CD14-positive monocyte (primary cell): ENCODE measurements at regions not wholly inside any gene's neighbourhood (a gene's known extent, or its start where the extent isn't known, plus 50 kb on each side); places are given as distances from the start of the nearest gene placed in this dataset.
"Not testable (repeated sequence)": the region's sequence is repeated elsewhere in the genome, so short reads cannot be mapped to it uniquely, and the experiment has no call there.

Experiments used
- DNase-seq, 3 donors: peaks; one replicate each; pipeline ENCODE4 v3.0.0-alpha.2; 2011 to 2022
- H2AFZ ChIP-seq: 2 replicates; pipeline ENCODE4 v1.6.0; 2012; ENCODE audit warnings: mild to moderate bottlenecking, low read depth, low read length, inconsistent platforms; ENCODE audit not compliant: insufficient read depth, poor library complexity, severe bottlenecking
- H3K27ac ChIP-seq, 2 donors: 1 replicate in 1 of 2; 2 replicates in 1 of 2; pipeline ENCODE4 v1.5.1; 2012 to 2013; ENCODE audit warnings: low read length in 2 of 2, control low read depth in 1 of 2, inconsistent platforms in 1 of 2, low read depth in 1 of 2, mild to moderate bottlenecking in 1 of 2
- H3K27me3 ChIP-seq, 2 donors: one replicate each; pipeline versions ENCODE4 v1.6.0 to v1.6.1; 2011 to 2013; ENCODE audit warnings: low read length in 2 of 2; ENCODE audit not compliant: control insufficient read depth in 2 of 2, insufficient read depth in 2 of 2
- H3K36me3 ChIP-seq, 2 donors: replicated peaks in 1 of 2; 1 replicate in 1 of 2; 2 replicates in 1 of 2; pipeline versions ENCODE4 v1.5.1 to v1.6.1; 2012 to 2013; ENCODE audit warnings: low read length in 2 of 2, control low read depth in 1 of 2, inconsistent platforms in 1 of 2, mild to moderate bottlenecking in 1 of 2; ENCODE audit not compliant: insufficient read depth in 2 of 2, control insufficient read depth in 1 of 2
- H3K4me1 ChIP-seq, 2 donors: 1 replicate in 1 of 2; 2 replicates in 1 of 2; pipeline versions ENCODE4 v1.5.1 to v1.6.1; 2012 to 2013; ENCODE audit warnings: low read length in 2 of 2, control low read depth in 1 of 2, inconsistent platforms in 1 of 2, mild to moderate bottlenecking in 1 of 2, moderate library complexity in 1 of 2; ENCODE audit not compliant: insufficient read depth in 2 of 2, control insufficient read depth in 1 of 2
- H3K4me2 ChIP-seq: replicated peaks from 2 replicates; pipeline ENCODE3; 2012; ENCODE audit warnings: low read length, moderate library complexity, mild to moderate bottlenecking; ENCODE audit not compliant: poor library complexity, severe bottlenecking; ENCODE audit errors: extremely low read depth
- H3K4me3 ChIP-seq, 3 experiments: fragments of 200-600 bp in 1 of 3; sonication (generic) in 1 of 3; replicated peaks in 1 of 3; 1 replicate in 2 of 3; 2 replicates in 1 of 3; pipeline ENCODE4 v1.5.1; 2011 to 2013; ENCODE audit warnings: low read length in 3 of 3, mild to moderate bottlenecking in 3 of 3, control low read depth in 2 of 3, low read depth in 2 of 3, inconsistent platforms in 1 of 3, moderate library complexity in 1 of 3
- H3K79me2 ChIP-seq: 2 replicates; pipeline ENCODE4 v1.6.0; 2012; ENCODE audit warnings: mild to moderate bottlenecking, control low read depth, inconsistent platforms, low read length, moderate library complexity; ENCODE audit not compliant: insufficient read depth
- H3K9ac ChIP-seq: 2 replicates; pipeline ENCODE4 v1.6.0; 2017; ENCODE audit warnings: low read length, mild to moderate bottlenecking; ENCODE audit not compliant: insufficient read depth, poor library complexity, severe bottlenecking
- H3K9me3 ChIP-seq, 2 donors: replicated peaks in 1 of 2; 1 replicate in 1 of 2; 2 replicates in 1 of 2; pipeline versions ENCODE4 v1.5.1 to v1.6.1; 2012 to 2013; ENCODE audit warnings: low read length in 2 of 2, control low read depth in 1 of 2; ENCODE audit not compliant: control insufficient read depth in 1 of 2, insufficient read depth in 1 of 2
- H4K20me1 ChIP-seq: 2 replicates; pipeline ENCODE4 v1.6.0; 2012; ENCODE audit warnings: mild to moderate bottlenecking, low read length, control low read depth, moderate library complexity; ENCODE audit not compliant: insufficient read depth
- H3K27ac Mint-ChIP-seq, 7 donors: one replicate each; pipeline ENCODE4 v1.8.0; 2020; ENCODE audit warnings: mild to moderate bottlenecking in 7 of 7, mixed read lengths in 7 of 7, moderate library complexity in 6 of 7, inconsistent platforms in 2 of 7
- H3K27me3 Mint-ChIP-seq, 3 donors: one replicate each; pipeline ENCODE4 v1.8.0; 2021 to 2022; ENCODE audit warnings: low read depth in 3 of 3, mild to moderate bottlenecking in 3 of 3, mixed read lengths in 3 of 3, moderate library complexity in 3 of 3, inconsistent platforms in 1 of 3
- H3K36me3 Mint-ChIP-seq, 2 donors: one replicate each; pipeline ENCODE4 v1.8.0; 2020; ENCODE audit warnings: mixed read lengths in 2 of 2, inconsistent platforms in 1 of 2, mild to moderate bottlenecking in 1 of 2
- H3K4me1 Mint-ChIP-seq: one replicate; pipeline ENCODE4 v1.8.0; 2020; ENCODE audit warnings: mild to moderate bottlenecking, mixed read lengths
- H3K4me3 Mint-ChIP-seq, 2 donors: one replicate each; pipeline ENCODE4 v1.8.0; 2020; ENCODE audit warnings: mild to moderate bottlenecking in 2 of 2, mixed read lengths in 2 of 2, moderate library complexity in 1 of 2
- H3K9me3 Mint-ChIP-seq, 7 donors: one replicate each; pipeline ENCODE4 v1.8.0; 2020 to 2022; ENCODE audit warnings: mixed read lengths in 7 of 7, mild to moderate bottlenecking in 6 of 7, moderate library complexity in 6 of 7, inconsistent platforms in 2 of 7
- CTCF ChIP-seq: fragments of 200-600 bp; IDR thresholded peaks from one replicate; pipeline ENCODE4 v1.8.0; 2022; ENCODE audit warnings: antibody characterized with exemption, mild to moderate bottlenecking
- WGBS: methylation state at CpG from one replicate; pipeline ENCODE4 v1.1.5; 2013; ENCODE audit warnings: missing lambda C conversion rate; ENCODE audit not compliant: insufficient coverage; 5-methylcytosine and 5-hydroxymethylcytosine counted together
- intact Hi-C, 2 donors: fragments of 100-400 bp; cut with micrococcal nuclease; formaldehyde crosslinking; loops; one replicate each; pipeline versions ENCODE4 v1.15.0 to v1.15.1; 2023

- no peaks in the 10 kb centered on the region for H3K36me3 Mint-ChIP-seq
- no peak overlapping the region for H3K4me3 Mint-ChIP-seq
- no peaks in the 10 kb centered on the region for H3K79me2 ChIP-seq
- H4K20me1 ChIP-seq: no peaks in the 10 kb centered on the region
- H3K27ac ChIP-seq: no peak overlapping the region
- no peaks in the 10 kb centered on the region for H3K4me1 ChIP-seq
- no peak overlapping the region for H2AFZ ChIP-seq
- H3K4me3 ChIP-seq: no peak overlapping the region
- H3K9me3 Mint-ChIP-seq: peaks cover 4 to 17% (median 8%) of the 10 kb centered on the region in 7 donors
- no peak overlapping the region for H3K4me2 ChIP-seq
- H3K9me3 ChIP-seq: peaks cover 6 to 16% of the 10 kb centered on the region in 2 donors
- no peaks in the 10 kb centered on the region for H3K36me3 ChIP-seq
- H3K4me1 Mint-ChIP-seq: no peaks in the 10 kb centered on the region
- no peak for DNase-seq
- H3K27me3 Mint-ChIP-seq: no peaks in the 10 kb centered on the region
- H3K27me3 ChIP-seq: no peaks in the 10 kb centered on the region
- no peak overlapping the region for H3K27ac Mint-ChIP-seq
- H3K9ac ChIP-seq: no peak overlapping the region
- intact Hi-C loops: no loop called here
- no peak for TF ChIP-seq CTCF
Observed at GRCh38 chr17:71613996-71614395, 506.8 kb upstream of the SOX9 start.

- Histone ChIP-seq H3K9me3 (peaks cover 12 to 19% of the 10 kb centered on the region in 2 donors), H2AFZ (no peak overlapping the region), H3K79me2 (no peaks in the 10 kb centered on the region), H3K4me2 (no peak overlapping the region), H3K27ac (no peak overlapping the region), H3K9ac (no peak overlapping the region), H3K27me3 (no peaks in the 10 kb centered on the region), H3K4me1 (no peaks in the 10 kb centered on the region), H3K4me3 (no peak overlapping the region), H4K20me1 (no peaks in the 10 kb centered on the region), H3K36me3 (no peaks in the 10 kb centered on the region)
- WGBS: 76% methylated on average over 2 of the region's 4 CpGs
- no peak for TF ChIP-seq CTCF
- Mint-ChIP-seq H3K27me3 (no peaks in the 10 kb centered on the region), H3K36me3 (no peaks in the 10 kb centered on the region), H3K9me3 (peaks cover 4 to 24% (median 11%) of the 10 kb centered on the region in 7 donors), H3K4me1 (no peaks in the 10 kb centered on the region), H3K27ac (no peak overlapping the region), H3K4me3 (no peak overlapping the region)
- DNase-seq: no peak
- intact Hi-C loops: no loop called here
Observed at GRCh38 chr17:71615820-71616219, 505.0 kb upstream of the SOX9 start.

GRCh38 chr17:71617767-71618166, 503.1 kb upstream of the SOX9 start:
- H3K27me3 Mint-ChIP-seq, H3K4me1 Mint-ChIP-seq, H3K4me1 ChIP-seq, H3K9ac ChIP-seq, H2AFZ ChIP-seq, H3K27me3 ChIP-seq, H3K27ac ChIP-seq, H3K4me3 ChIP-seq, DNase-seq, H4K20me1 ChIP-seq, H3K27ac Mint-ChIP-seq, H3K79me2 ChIP-seq, H3K36me3 ChIP-seq, H3K4me2 ChIP-seq, H3K36me3 Mint-ChIP-seq, intact Hi-C loops, H3K4me3 Mint-ChIP-seq: not testable (repeated sequence)
- H3K9me3 Mint-ChIP-seq: peaks cover 6 to 31% (median 11%) of the 10 kb centered on the region in 7 donors
- peaks cover 17 to 21% of the 10 kb centered on the region in 2 donors for H3K9me3 ChIP-seq
